GM10266 (cell line): ENCODE measurements at regions not wholly inside any gene's neighbourhood (a gene's known extent, or its start where the extent isn't known, plus 50 kb on each side); places are given as distances from the start of the nearest gene placed in this dataset.

Experiments
- DNase-seq: peaks from one replicate; pipeline ENCODE4 v3.0.0; 2012; ENCODE audit errors: extremely low spot score
- CTCF ChIP-seq: IDR thresholded peaks from 2 replicates; pipeline ENCODE4 v1.5.1; 2012; ENCODE audit warnings: mild to moderate bottlenecking, low read depth; ENCODE audit not compliant: control insufficient read depth, insufficient read depth; ENCODE audit errors: missing control alignments

GRCh38 chr11:29481738-29482137 is 535.1 kb downstream of the KCNA4 start:
- TF ChIP-seq CTCF = no peak
- DNase-seq = no peak

- no peak for DNase-seq
- TF ChIP-seq CTCF = no peak
Measured at GRCh38 chr11:29480981-29481380, 535.8 kb downstream of the KCNA4 start.

GRCh38 chr11:29458252-29458651 is 558.6 kb downstream of the KCNA4 start:
- TF ChIP-seq CTCF = no peak
- DNase-seq = no peak

DNA sequence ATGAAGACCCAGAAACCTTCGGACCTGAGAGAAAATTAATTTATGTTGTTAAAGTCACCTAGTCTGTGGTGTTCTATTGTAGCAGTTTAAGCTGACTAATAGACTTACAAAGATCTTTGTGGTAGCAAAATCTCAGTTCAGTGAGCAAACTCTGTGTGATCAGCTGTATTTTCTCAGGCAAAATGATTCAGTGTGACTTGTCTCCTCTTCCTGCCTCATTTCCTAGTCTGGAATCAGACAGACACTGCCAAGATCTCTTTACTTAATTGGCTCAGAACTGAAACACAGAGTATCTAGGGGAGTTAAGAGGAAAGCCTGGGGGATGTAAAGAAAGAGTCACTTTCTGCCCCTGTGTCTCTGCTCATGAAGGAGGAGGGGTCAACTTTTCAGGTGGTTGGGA is 564.7 kb downstream of the KCNA4 start:
- DNase-seq = no peak
- TF ChIP-seq CTCF = no peak

- DNase-seq = no peak
- TF ChIP-seq CTCF = no peak
Measured at GRCh38 chr11:29449281-29450074, 567.4 kb downstream of the KCNA4 start.

GRCh38 chr11:29448246-29448877 is 568.5 kb downstream of the KCNA4 start:
- DNase-seq = no peak
- no peak for TF ChIP-seq CTCF

DNA sequence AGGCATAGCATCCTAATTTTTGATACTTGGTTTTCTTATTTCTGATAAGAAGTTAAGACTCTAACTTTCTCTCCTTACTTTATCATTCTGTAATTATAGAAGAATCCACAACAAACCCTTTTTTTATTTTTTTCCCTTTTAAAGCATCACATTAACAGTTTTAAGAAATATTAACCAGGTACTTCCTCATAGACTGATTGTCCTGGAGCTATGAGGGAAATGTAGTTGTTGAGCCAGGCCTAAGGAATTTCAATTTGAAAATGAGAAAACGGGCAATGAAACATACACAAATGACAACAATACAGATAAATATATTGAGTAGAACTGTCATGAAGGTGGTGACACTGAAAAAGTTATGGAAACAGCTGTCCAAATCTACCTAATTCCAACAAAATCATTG is 569.0 kb downstream of the KCNA4 start:
- no peak for DNase-seq
- TF ChIP-seq CTCF = no peak
